ENCODE measurements at regions not wholly inside any gene's neighbourhood (a gene's known extent, or its start where the extent isn't known, plus 50 kb on each side); places are given as distances from the start of the nearest gene placed in this dataset.
A peak's percentile ranks its signal among the peaks of the same experiment; 100 is the strongest.

GRCh38 chr7:149637911-149638565, 135.3 kb downstream of the ZNF467 start:
- H3K4me2 ChIP-seq (ENCODE audit: insufficient read depth, low read length, poor library complexity, severe bottlenecking) = no peak overlapping the region
- no peak overlapping the region for H2AFZ ChIP-seq (ENCODE audit: low read length)
- H2BK120ac ChIP-seq (ENCODE audit: low read depth, low read length) = no peak overlapping the region
- H3K4me1 ChIP-seq (ENCODE audit: control insufficient read depth in 2 of 2, insufficient read depth in 1 of 2, low read depth in 1 of 2, low read length in 2 of 2) = no peaks in the 10 kb centered on the region
- no peak for DNase-seq (ENCODE audit: low spot score)
- H4K8ac ChIP-seq (ENCODE audit: low read depth, low read length) = no peak overlapping the region
- no peak overlapping the region for H2BK12ac ChIP-seq (ENCODE audit: low read length)
- no peak overlapping the region for H2BK5ac ChIP-seq (ENCODE audit: low read length)
- H3K18ac ChIP-seq (ENCODE audit: low read length) = no peak overlapping the region
- H2AK5ac ChIP-seq (ENCODE audit: low read depth, low read length) = peak overlapping the region; percentile 19
- no peak overlapping the region for H3K9ac ChIP-seq (ENCODE audit: low read depth, low read length, poor library complexity)
- H3K23ac ChIP-seq (ENCODE audit: low read depth, low read length, poor library complexity) = no peak overlapping the region
- peak overlapping the region; percentile 25 for H3K14ac ChIP-seq (ENCODE audit: low read length)
- H4K91ac ChIP-seq (ENCODE audit: low read depth, low read length, poor library complexity) = no peak overlapping the region
- H3K4me3 ChIP-seq (ENCODE audit: low read length in 2 of 2) = no peak overlapping the region
- peaks cover 0 to 2% of the 10 kb centered on the region in 2 donors for H3K9me3 ChIP-seq (replicated peaks in 1 of 2; ENCODE audit: control insufficient read depth in 2 of 2, insufficient read depth in 1 of 2, low read depth in 1 of 2, low read length in 2 of 2)
- no peaks in the 10 kb centered on the region for H3K79me1 ChIP-seq (ENCODE audit: low read depth, low read length)
- H2BK15ac ChIP-seq (ENCODE audit: low read length) = no peak overlapping the region
- no peak overlapping the region for H3K4ac ChIP-seq (ENCODE audit: low read length)
- H3K27me3 ChIP-seq (ENCODE audit: control insufficient read depth in 3 of 3, insufficient read depth in 3 of 3, low read depth in 1 of 3, low read length in 3 of 3) = peaks cover 0 to 25% (median 0%) of the 10 kb centered on the region in 3 experiments
- no CpG with 5 or more reads among the region's 9 CpGs for WGBS, 2 donors (ENCODE audit: extremely low coverage in 2 of 2, insufficient read length in 2 of 2, insufficient replicate concordance in 1 of 2)
- H3K27ac ChIP-seq (replicated peaks; ENCODE audit: low read length) = no peak overlapping the region
- H3K36me3 ChIP-seq (replicated peaks in 1 of 2; ENCODE audit: control insufficient read depth in 2 of 2, insufficient read depth in 2 of 2, low read length in 2 of 2) = no peaks in the 10 kb centered on the region

GRCh38 chr7:149635561-149636329, 137.6 kb downstream of the ZNF467 start:
- no peak overlapping the region for H3K4ac ChIP-seq (ENCODE audit: low read length)
- H3K9me3 ChIP-seq (replicated peaks in 1 of 2; ENCODE audit: control insufficient read depth in 2 of 2, insufficient read depth in 1 of 2, low read depth in 1 of 2, low read length in 2 of 2) = peaks cover 0 to 2% of the 10 kb centered on the region in 2 donors
- no peak overlapping the region for H3K14ac ChIP-seq (ENCODE audit: low read length)
- no peak overlapping the region for H2BK12ac ChIP-seq (ENCODE audit: low read length)
- H3K27me3 ChIP-seq (ENCODE audit: control insufficient read depth in 3 of 3, insufficient read depth in 3 of 3, low read depth in 1 of 3, low read length in 3 of 3) = peaks cover 0 to 42% (median 0%) of the 10 kb centered on the region in 3 experiments
- no peak overlapping the region for H2BK5ac ChIP-seq (ENCODE audit: low read length)
- H4K8ac ChIP-seq (ENCODE audit: low read depth, low read length) = no peak overlapping the region
- no peak overlapping the region for H2BK15ac ChIP-seq (ENCODE audit: low read length)
- no peak overlapping the region for H3K4me2 ChIP-seq (ENCODE audit: insufficient read depth, low read length, poor library complexity, severe bottlenecking)
- H2AK5ac ChIP-seq (ENCODE audit: low read depth, low read length) = no peak overlapping the region
- H3K4me1 ChIP-seq (ENCODE audit: control insufficient read depth in 2 of 2, insufficient read depth in 1 of 2, low read depth in 1 of 2, low read length in 2 of 2) = no peaks in the 10 kb centered on the region
- no peaks in the 10 kb centered on the region for H3K36me3 ChIP-seq (replicated peaks in 1 of 2; ENCODE audit: control insufficient read depth in 2 of 2, insufficient read depth in 2 of 2, low read length in 2 of 2)
- H3K4me3 ChIP-seq (ENCODE audit: low read length in 2 of 2) = no peak overlapping the region
- H3K79me1 ChIP-seq (ENCODE audit: low read depth, low read length) = no peaks in the 10 kb centered on the region
- no peak overlapping the region for H2BK120ac ChIP-seq (ENCODE audit: low read depth, low read length)
- no peak overlapping the region for H3K27ac ChIP-seq (replicated peaks; ENCODE audit: low read length)
- H3K23ac ChIP-seq (ENCODE audit: low read depth, low read length, poor library complexity) = no peak overlapping the region
- no peak overlapping the region for H4K91ac ChIP-seq (ENCODE audit: low read depth, low read length, poor library complexity)
- H3K18ac ChIP-seq (ENCODE audit: low read length) = no peak overlapping the region
- WGBS, 2 donors (ENCODE audit: extremely low coverage in 2 of 2, insufficient read length in 2 of 2, insufficient replicate concordance in 1 of 2) = no CpG with 5 or more reads among the region's 10 CpGs
- H3K9ac ChIP-seq (ENCODE audit: low read depth, low read length, poor library complexity) = no peak overlapping the region
- DNase-seq (ENCODE audit: low spot score) = no peak
- H2AFZ ChIP-seq (ENCODE audit: low read length) = no peak overlapping the region

GRCh38 chr7:149633976-149634945, 136.7 kb upstream of the ZNF746 start:
- Histone ChIP-seq H3K27me3 (ENCODE audit: control insufficient read depth in 3 of 3, insufficient read depth in 3 of 3, low read depth in 1 of 3, low read length in 3 of 3) (peaks cover 0 to 56% (median 0%) of the 10 kb centered on the region in 3 experiments), H4K8ac (ENCODE audit: low read depth, low read length) (no peak overlapping the region), H3K4me2 (ENCODE audit: insufficient read depth, low read length, poor library complexity, severe bottlenecking) (no peak overlapping the region), H3K9ac (ENCODE audit: low read depth, low read length, poor library complexity) (no peak overlapping the region), H3K14ac (ENCODE audit: low read length) (peak overlapping the region; percentile 44), H3K9me3 (replicated peaks in 1 of 2; ENCODE audit: control insufficient read depth in 2 of 2, insufficient read depth in 1 of 2, low read depth in 1 of 2, low read length in 2 of 2) (peaks cover 0 to 2% of the 10 kb centered on the region in 2 donors), H2BK15ac (ENCODE audit: low read length) (no peak overlapping the region), H2BK120ac (ENCODE audit: low read depth, low read length) (no peak overlapping the region), H2AK5ac (ENCODE audit: low read depth, low read length) (no peak overlapping the region), H3K4ac (ENCODE audit: low read length) (no peak overlapping the region), H3K23ac (ENCODE audit: low read depth, low read length, poor library complexity) (peak overlapping the region; percentile 92), H2BK5ac (ENCODE audit: low read length) (no peak overlapping the region), H3K27ac (replicated peaks; ENCODE audit: low read length) (no peak overlapping the region), H3K18ac (ENCODE audit: low read length) (no peak overlapping the region), H3K36me3 (replicated peaks in 1 of 2; ENCODE audit: control insufficient read depth in 2 of 2, insufficient read depth in 2 of 2, low read length in 2 of 2) (no peaks in the 10 kb centered on the region), H2BK12ac (ENCODE audit: low read length) (no peak overlapping the region), H3K4me3 (ENCODE audit: low read length in 2 of 2) (peak overlapping the region in 1 of 2 donors; percentile 58), H4K91ac (ENCODE audit: low read depth, low read length, poor library complexity) (no peak overlapping the region), H2AFZ (ENCODE audit: low read length) (no peak overlapping the region), H3K79me1 (ENCODE audit: low read depth, low read length) (no peaks in the 10 kb centered on the region), H3K4me1 (ENCODE audit: control insufficient read depth in 2 of 2, insufficient read depth in 1 of 2, low read depth in 1 of 2, low read length in 2 of 2) (no peaks in the 10 kb centered on the region)
- no peak for DNase-seq (ENCODE audit: low spot score)
- WGBS, 2 donors (ENCODE audit: extremely low coverage in 2 of 2, insufficient read length in 2 of 2, insufficient replicate concordance in 1 of 2) = no CpG with 5 or more reads among the region's 13 CpGs
